Spleen (tissue), 11 donors: ENCODE measurements at regions not wholly inside any gene's neighbourhood (a gene's known extent, or its start where the extent isn't known, plus 50 kb on each side); places are given as distances from the start of the nearest gene placed in this dataset.

Experiments
- DNase-seq: peaks from one replicate; pipeline ENCODE4 v3.0.0-alpha.2; 2020
- H3K27ac ChIP-seq, 8 donors: fragments of 200-600 bp; sonication (generic) in 7 of 8; 1 replicate in 4 of 8; 2 replicates in 4 of 8; pipeline versions ENCODE4 v1.5.0 to v1.8.0; 2016 to 2021; ENCODE audit warnings: inconsistent platforms in 4 of 8, mild to moderate bottlenecking in 4 of 8, moderate library complexity in 1 of 8
- H3K27me3 ChIP-seq, 7 donors: fragments of 200-600 bp; sonication (generic) in 6 of 7; replicated peaks in 1 of 7; 1 replicate in 4 of 7; 2 replicates in 3 of 7; pipeline versions ENCODE4 v1.5.0 to v1.8.0; 2016 to 2021; ENCODE audit warnings: inconsistent platforms in 3 of 7, mild to moderate bottlenecking in 1 of 7
- H3K36me3 ChIP-seq, 6 donors: fragments of 200-600 bp; sonication (generic) in 5 of 6; 1 replicate in 4 of 6; 2 replicates in 2 of 6; pipeline versions ENCODE4 v1.5.0 to v1.8.0; 2016 to 2021; ENCODE audit warnings: inconsistent platforms in 2 of 6
- H3K4me1 ChIP-seq, 6 donors: fragments of 200-600 bp; sonication (generic) in 5 of 6; 1 replicate in 3 of 6; 2 replicates in 3 of 6; pipeline versions ENCODE4 v1.5.0 to v1.8.0; 2016 to 2021; ENCODE audit warnings: inconsistent platforms in 3 of 6
- H3K4me3 ChIP-seq, 8 donors: fragments of 200-600 bp; sonication (generic) in 7 of 8; 1 replicate in 4 of 8; 2 replicates in 4 of 8; pipeline versions ENCODE4 v1.5.0 to v1.8.0; 2016 to 2021; ENCODE audit warnings: inconsistent platforms in 4 of 8, mild to moderate bottlenecking in 4 of 8, moderate library complexity in 2 of 8
- H3K9me3 ChIP-seq, 8 donors: fragments of 200-600 bp; sonication (generic) in 7 of 8; 1 replicate in 4 of 8; 2 replicates in 4 of 8; pipeline versions ENCODE4 v1.5.0 to v1.8.0; 2016 to 2021; ENCODE audit warnings: inconsistent platforms in 4 of 8
- POLR2A ChIP-seq, 3 donors: fragments of 450-650 bp; IDR thresholded peaks; one replicate each; pipeline ENCODE4 v1.5.1; 2017; ENCODE audit warnings: antibody characterized with exemption in 3 of 3, mild to moderate bottlenecking in 1 of 3
- POLR2AphosphoS5 ChIP-seq, 3 donors: sonication (generic); formaldehyde crosslinking; IDR thresholded peaks; one replicate each; pipeline ENCODE4 v1.5.1; 2017; ENCODE audit warnings: antibody characterized with exemption in 3 of 3
- WGBS, 5 donors: extraction: QIAGEN DNeasy Blood & Tissue Kit in 3 of 5; methylation state at CpG; one replicate each; pipeline versions ENCODE4 v1.1.5 to v1.1.7; 2013 to 2018; 5-methylcytosine and 5-hydroxymethylcytosine counted together
- intact Hi-C: fragments of 100-400 bp; cut with DNase I; formaldehyde crosslinking; loops from one replicate; pipeline ENCODE4 v1.15.0; 2023; ENCODE audit warnings: low total_unique reads
- TF ChIP-seq, protein P1 (sequence below), 11 experiments: fragments of 200-600 bp in 7 of 11; fragments of 450-650 bp in 4 of 11; sonication (generic) in 4 of 11; IDR thresholded peaks in 8 of 11; conservative IDR thresholded peaks in 3 of 11; 1 replicate in 7 of 11; 2 replicates in 4 of 11; pipeline versions ENCODE4 v1.4.0 to v1.8.0; 2016 to 2021; ENCODE audit warnings: antibody characterized with exemption in 11 of 11, inconsistent platforms in 4 of 11, mild to moderate bottlenecking in 1 of 11
- donor health status: healthy with polysubstance abuse.
- donor health status: DM: no; HTN: no; CAD: no; lungs with moderate emphysema.
- donor health status: DM: no; HTN: no; CAD: no.
- donor health status: Bipolar disorder and iron deficiency.
- donor health status: healthy.
- donor health status: DM: no; HTN: no; CAD: no.
- donor health status: DM: yes; HTN: yes; CAD: no.

DNA sequence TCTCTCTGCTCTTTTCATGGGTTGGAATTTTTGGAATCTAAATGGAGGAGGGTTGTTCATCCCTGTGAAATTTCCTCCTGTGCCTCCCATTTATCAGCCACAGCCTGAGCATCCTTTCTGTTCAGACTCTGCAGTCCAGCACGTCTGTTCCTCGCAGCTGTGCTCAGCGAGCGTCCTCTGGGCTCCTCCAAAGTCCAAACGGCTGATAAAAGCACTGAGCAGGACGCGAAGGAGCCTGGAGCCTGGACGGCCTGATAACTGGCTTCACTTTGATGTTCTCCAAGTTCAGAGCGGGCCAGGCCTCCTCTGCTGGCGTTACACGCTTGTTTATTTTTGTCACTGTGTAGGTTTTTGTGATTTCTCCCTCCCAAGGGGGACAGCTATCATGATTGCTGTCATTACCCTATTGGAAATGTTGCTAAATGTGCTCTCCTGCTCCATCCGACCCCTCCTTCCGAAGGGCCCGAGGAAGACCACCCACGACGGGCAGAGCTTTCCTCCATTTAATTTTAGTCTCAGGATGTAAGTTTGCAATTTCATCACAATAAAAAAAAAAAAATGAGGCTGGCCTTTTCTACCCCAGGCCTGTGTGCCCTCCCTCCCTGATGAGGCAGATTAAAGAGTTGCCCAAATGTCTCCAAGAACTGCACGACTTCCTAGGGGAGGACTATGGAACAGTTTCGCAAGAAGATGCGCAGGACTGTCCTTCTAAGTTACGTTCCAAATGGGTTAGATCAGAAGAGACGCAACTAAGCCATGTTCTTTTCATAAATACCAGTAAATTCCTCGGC, 290.5 kb upstream of the FOXF1 start:
- Histone ChIP-seq H3K4me1 (peaks cover 0 to 19% (median 7%) of the 10 kb centered on the region in 6 donors), H3K27me3 (peaks cover 0 to 39% (median 0%) of the 10 kb centered on the region in 7 donors), H3K27ac (no peak overlapping the region), H3K36me3 (no peaks in the 10 kb centered on the region), H3K4me3 (no peak overlapping the region), H3K9me3 (no peaks in the 10 kb centered on the region)
- intact Hi-C loops, result no loop called here
- 59 to 72% (median 67%) methylated on average over 22 of the region's 22 CpGs for WGBS, 5 donors
- TF ChIP-seq POLR2A (IDR thresholded peaks at IDR 0.05) (no peak), POLR2AphosphoS5 (IDR thresholded peaks at IDR 0.05) (no peak)
- TF ChIP-seq, protein P1, sequence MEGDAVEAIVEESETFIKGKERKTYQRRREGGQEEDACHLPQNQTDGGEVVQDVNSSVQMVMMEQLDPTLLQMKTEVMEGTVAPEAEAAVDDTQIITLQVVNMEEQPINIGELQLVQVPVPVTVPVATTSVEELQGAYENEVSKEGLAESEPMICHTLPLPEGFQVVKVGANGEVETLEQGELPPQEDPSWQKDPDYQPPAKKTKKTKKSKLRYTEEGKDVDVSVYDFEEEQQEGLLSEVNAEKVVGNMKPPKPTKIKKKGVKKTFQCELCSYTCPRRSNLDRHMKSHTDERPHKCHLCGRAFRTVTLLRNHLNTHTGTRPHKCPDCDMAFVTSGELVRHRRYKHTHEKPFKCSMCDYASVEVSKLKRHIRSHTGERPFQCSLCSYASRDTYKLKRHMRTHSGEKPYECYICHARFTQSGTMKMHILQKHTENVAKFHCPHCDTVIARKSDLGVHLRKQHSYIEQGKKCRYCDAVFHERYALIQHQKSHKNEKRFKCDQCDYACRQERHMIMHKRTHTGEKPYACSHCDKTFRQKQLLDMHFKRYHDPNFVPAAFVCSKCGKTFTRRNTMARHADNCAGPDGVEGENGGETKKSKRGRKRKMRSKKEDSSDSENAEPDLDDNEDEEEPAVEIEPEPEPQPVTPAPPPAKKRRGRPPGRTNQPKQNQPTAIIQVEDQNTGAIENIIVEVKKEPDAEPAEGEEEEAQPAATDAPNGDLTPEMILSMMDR (IDR thresholded peaks at IDR 0.05 in 8 of 11, conservative IDR thresholded peaks at IDR 0.05 in 3 of 11), result no peak
- no peak for DNase-seq

DNA sequence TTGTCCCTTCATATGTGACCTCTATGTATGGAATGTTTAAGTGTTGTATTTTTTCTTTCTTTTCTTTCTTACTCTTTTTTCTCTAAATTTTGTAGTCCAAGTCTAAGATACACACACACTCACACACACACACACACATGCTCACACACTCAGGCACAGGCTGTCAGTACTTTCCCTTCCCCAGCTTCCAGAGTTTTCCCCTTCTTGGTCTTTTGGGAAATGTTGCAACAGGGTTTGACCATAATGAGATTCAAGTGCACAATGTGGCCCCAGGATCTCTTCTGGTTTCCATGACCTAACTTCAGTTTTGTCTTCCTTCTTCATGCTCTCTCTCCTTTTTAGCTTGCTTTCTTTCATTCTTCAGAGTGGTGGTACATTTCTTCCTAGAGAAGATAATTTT, 289.8 kb upstream of the FOXF1 start:
- no peak overlapping the region for H3K27ac ChIP-seq
- peaks cover 0 to 13% (median 3%) of the 10 kb centered on the region in 6 donors for H3K4me1 ChIP-seq
- no peak for TF ChIP-seq POLR2A (IDR thresholded peaks at IDR 0.05)
- TF ChIP-seq, protein P1 (IDR thresholded peaks at IDR 0.05 in 8 of 11, conservative IDR thresholded peaks at IDR 0.05 in 3 of 11), result no peak
- TF ChIP-seq POLR2AphosphoS5 (IDR thresholded peaks at IDR 0.05), result no peak
- no peak for DNase-seq
- no peak overlapping the region for H3K4me3 ChIP-seq
- intact Hi-C loops, result no loop called here
- peaks cover 0 to 46% (median 0%) of the 10 kb centered on the region in 7 donors for H3K27me3 ChIP-seq
- H3K9me3 ChIP-seq, result no peaks in the 10 kb centered on the region
- H3K36me3 ChIP-seq, result no peaks in the 10 kb centered on the region

DNA sequence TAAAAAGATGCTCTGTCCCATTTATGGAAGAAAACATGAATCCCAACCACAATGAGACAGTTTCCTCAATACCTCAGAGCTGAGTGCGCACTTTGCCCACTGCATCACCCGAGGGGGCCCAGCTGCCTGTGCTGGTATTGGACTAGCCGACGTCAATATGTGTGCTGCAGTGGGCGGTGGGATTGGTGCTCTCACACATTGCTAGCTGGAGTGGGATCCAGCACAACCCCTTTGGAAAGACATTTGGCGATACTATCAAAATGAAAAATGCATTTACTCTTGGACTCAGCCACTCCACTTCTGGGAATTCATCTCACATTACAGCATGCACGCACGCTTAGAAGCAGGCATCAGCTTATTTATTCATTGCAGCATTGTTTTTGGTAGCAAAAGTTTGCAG, 289.2 kb upstream of the FOXF1 start:
- intact Hi-C loops, result no loop called here
- DNase-seq, result peak; percentile 64
- WGBS, 5 donors, result 86 to 97% (median 91%) methylated on average over 8 of the region's 8 CpGs

DNA sequence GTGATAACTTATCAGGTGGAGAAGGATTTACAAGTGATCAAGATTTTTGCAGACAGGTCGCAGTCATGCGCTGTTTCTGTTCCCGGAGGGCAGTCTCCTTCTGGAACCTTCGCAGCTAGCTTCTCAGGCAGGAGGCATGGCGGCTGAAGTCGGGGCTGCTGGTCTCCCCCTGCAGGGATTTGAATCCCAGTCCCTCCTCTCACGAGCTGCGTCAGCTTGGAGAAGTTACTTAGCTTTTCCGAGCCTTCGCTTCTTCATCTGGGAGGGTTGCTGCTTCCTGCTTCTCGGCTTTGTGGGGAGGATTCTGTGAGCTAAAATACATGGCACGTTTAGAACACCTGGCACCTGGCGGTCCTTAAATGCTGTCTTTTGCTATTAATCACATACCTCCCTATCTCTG, 287.8 kb upstream of the FOXF1 start:
- Histone ChIP-seq H3K36me3 (no peaks in the 10 kb centered on the region), H3K4me1 (no peaks in the 10 kb centered on the region), H3K9me3 (no peaks in the 10 kb centered on the region), H3K27ac (no peak overlapping the region), H3K4me3 (no peak overlapping the region), H3K27me3 (peaks cover 0 to 56% (median 3%) of the 10 kb centered on the region in 7 donors)
- peak; percentile 15 for DNase-seq
- intact Hi-C loops, result no loop called here
- 50 to 55% (median 54%) methylated on average over 13 of the region's 13 CpGs for WGBS, 5 donors
- TF ChIP-seq, protein P1 (IDR thresholded peaks at IDR 0.05 in 8 of 11, conservative IDR thresholded peaks at IDR 0.05 in 3 of 11), result no peak
- no peak for TF ChIP-seq POLR2AphosphoS5 (IDR thresholded peaks at IDR 0.05)
- TF ChIP-seq POLR2A (IDR thresholded peaks at IDR 0.05), result no peak

More for the DNA sequence above, 289.2 kb upstream of the FOXF1 start:
- no peaks in the 10 kb centered on the region for H3K36me3 ChIP-seq
- TF ChIP-seq POLR2AphosphoS5 (IDR thresholded peaks at IDR 0.05) (no peak), POLR2A (IDR thresholded peaks at IDR 0.05) (no peak)
- TF ChIP-seq, protein P1 (IDR thresholded peaks at IDR 0.05 in 8 of 11, conservative IDR thresholded peaks at IDR 0.05 in 3 of 11), result no peak
- H3K9me3 ChIP-seq, result no peaks in the 10 kb centered on the region
- H3K4me1 ChIP-seq, result peaks cover 0 to 8% (median under 1%) of the 10 kb centered on the region in 6 donors
- no peak overlapping the region for H3K27ac ChIP-seq
- H3K4me3 ChIP-seq, result no peak overlapping the region
- H3K27me3 ChIP-seq, result peaks cover 0 to 46% (median 0%) of the 10 kb centered on the region in 7 donors
